ENCODE measurements at regions not wholly inside any gene's neighbourhood (a gene's known extent, or its start where the extent isn't known, plus 50 kb on each side); places are given as distances from the start of the nearest gene placed in this dataset.
"Not testable (repeated sequence)": the region's sequence is repeated elsewhere in the genome, so short reads cannot be mapped to it uniquely, and the experiment has no call there.

GRCh38 chr5:97234380-97234779 is 51.3 kb upstream of the RIOK2 start:
- not testable (repeated sequence) for H3K9me3 ChIP-seq; H3K4me1 ChIP-seq (replicated peaks); H3K4me3 ChIP-seq; DNase-seq (ENCODE audit: low spot score); H3K36me3 ChIP-seq; H3K27ac ChIP-seq; H3K27me3 ChIP-seq (replicated peaks; ENCODE audit: insufficient read depth)
- WGBS, result 97% methylated on average over 1 of the region's 1 CpG
- intact Hi-C loops (cut with DNase I), result loop anchor here (5.0 kb wide), 1 partner anchor 1593 kb away; no protein-coding TSS in a partner anchor

DNA sequence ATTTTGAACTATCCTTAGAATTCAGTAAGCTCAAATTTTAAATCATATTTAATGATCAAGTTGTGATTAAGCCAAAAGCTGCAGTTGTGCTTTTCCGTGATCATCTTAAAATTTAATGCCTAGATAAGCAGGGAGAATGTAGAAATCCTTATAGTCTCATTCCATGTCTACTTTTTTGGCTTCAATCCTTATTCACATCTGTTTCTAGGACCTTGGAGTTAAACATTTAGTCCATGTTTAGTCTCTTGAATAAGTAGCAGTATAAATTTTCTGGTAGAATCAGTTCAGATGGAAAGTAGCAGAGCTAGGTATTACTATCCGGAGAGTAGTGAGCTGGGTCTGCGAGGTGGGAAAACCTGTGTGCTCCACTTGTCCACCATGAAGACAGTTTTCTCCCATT is 59.3 kb upstream of the RIOK2 start:
- Histone ChIP-seq H3K9me3 (no peaks in the 10 kb centered on the region), H3K27ac (no peak overlapping the region), H3K4me1 (replicated peaks) (no peaks in the 10 kb centered on the region), H3K4me3 (no peak overlapping the region), H3K27me3 (replicated peaks; ENCODE audit: insufficient read depth) (no peaks in the 10 kb centered on the region), H3K36me3 (no peaks in the 10 kb centered on the region)
- WGBS, result 77% methylated on average over 3 of the region's 3 CpGs
- intact Hi-C loops (cut with DNase I), result no loop called here
- DNase-seq (ENCODE audit: low spot score), result no peak
- no peak for TF ChIP-seq POLR2AphosphoS5 (IDR thresholded peaks at IDR 0.05)
- no peak for TF ChIP-seq POLR2A (IDR thresholded peaks at IDR 0.05)
- no peak for TF ChIP-seq CTCF (IDR thresholded peaks at IDR 0.05)

DNA sequence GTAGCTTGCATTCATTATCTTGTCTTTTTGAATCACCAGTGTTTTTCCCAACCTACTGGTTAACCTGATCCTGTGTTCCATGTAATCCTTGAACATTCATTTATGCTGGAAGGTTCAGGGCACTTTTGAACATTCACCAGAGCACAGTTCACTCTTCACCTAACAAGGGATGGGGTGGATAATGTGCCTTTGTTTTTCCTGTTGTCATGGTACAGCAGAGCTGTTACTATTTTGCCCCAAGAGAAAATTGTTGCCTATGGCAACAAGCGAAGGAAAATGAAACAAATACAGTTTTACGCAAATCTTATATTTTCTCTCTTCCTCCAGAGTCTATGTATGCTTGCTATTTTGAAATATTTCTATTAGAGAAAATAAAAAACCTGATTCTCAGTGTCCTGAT is 60.3 kb upstream of the RIOK2 start:
- 74% methylated on average over 2 of the region's 2 CpGs for WGBS
- no peak for DNase-seq (ENCODE audit: low spot score)
- no peak overlapping the region for H3K27ac ChIP-seq
- H3K27me3 ChIP-seq (replicated peaks; ENCODE audit: insufficient read depth), result no peaks in the 10 kb centered on the region
- H3K36me3 ChIP-seq, result no peaks in the 10 kb centered on the region
- H3K9me3 ChIP-seq, result no peaks in the 10 kb centered on the region
- H3K4me3 ChIP-seq, result no peak overlapping the region
- intact Hi-C loops (cut with DNase I), result no loop called here
- H3K4me1 ChIP-seq (replicated peaks), result no peaks in the 10 kb centered on the region
- TF ChIP-seq POLR2AphosphoS5 (IDR thresholded peaks at IDR 0.05) (no peak), CTCF (IDR thresholded peaks at IDR 0.05) (no peak), POLR2A (IDR thresholded peaks at IDR 0.05) (no peak)

DNA sequence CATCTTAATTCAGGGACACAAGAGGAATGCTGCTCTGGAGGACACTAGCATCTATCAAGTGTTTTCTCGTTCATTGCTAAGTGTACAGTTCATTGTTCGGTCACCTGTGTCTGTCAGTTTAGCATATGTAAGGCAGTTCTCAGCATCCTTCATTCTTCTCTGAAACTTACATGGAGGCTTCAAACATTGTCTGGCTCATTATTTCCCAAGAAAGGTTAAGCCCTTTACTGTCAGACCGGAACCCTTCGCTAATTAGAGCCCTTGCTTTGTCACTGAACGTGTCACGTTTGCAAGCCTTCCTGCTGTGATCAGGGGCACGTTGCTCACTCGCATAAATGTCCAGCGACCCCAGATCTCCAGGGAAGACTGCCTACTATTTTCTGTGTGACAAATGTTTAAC is 62.3 kb upstream of the RIOK2 start:
- H3K4me3 ChIP-seq, result no peak overlapping the region
- intact Hi-C loops (cut with DNase I), result no loop called here
- no peak overlapping the region for H3K27ac ChIP-seq
- no peaks in the 10 kb centered on the region for H3K4me1 ChIP-seq (replicated peaks)
- DNase-seq (ENCODE audit: low spot score), result no peak
- whole genome bisulfite sequencing, result 67% methylated on average over 9 of the region's 9 CpGs
- H3K36me3 ChIP-seq, result no peaks in the 10 kb centered on the region
- TF ChIP-seq POLR2AphosphoS5 (IDR thresholded peaks at IDR 0.05) (no peak), POLR2A (IDR thresholded peaks at IDR 0.05) (no peak), CTCF (IDR thresholded peaks at IDR 0.05) (no peak)
- H3K9me3 ChIP-seq, result no peaks in the 10 kb centered on the region
- H3K27me3 ChIP-seq (replicated peaks; ENCODE audit: insufficient read depth), result no peaks in the 10 kb centered on the region

- Histone ChIP-seq H3K36me3 (no peaks in the 10 kb centered on the region), H3K27ac (no peak overlapping the region), H3K4me3 (no peak overlapping the region), H3K27me3 (replicated peaks; ENCODE audit: insufficient read depth) (no peaks in the 10 kb centered on the region), H3K9me3 (no peaks in the 10 kb centered on the region), H3K4me1 (replicated peaks) (no peaks in the 10 kb centered on the region)
- intact Hi-C loops (cut with DNase I), result no loop called here
- TF ChIP-seq CTCF (IDR thresholded peaks at IDR 0.05), result no peak
- TF ChIP-seq POLR2A (IDR thresholded peaks at IDR 0.05), result no peak
- TF ChIP-seq POLR2AphosphoS5 (IDR thresholded peaks at IDR 0.05), result no peak
- DNase-seq (ENCODE audit: low spot score), result no peak
Observed at GRCh38 chr5:97250113-97250512, 67.1 kb upstream of the RIOK2 start.
